ENCODE measurements at regions not wholly inside any gene's neighbourhood (a gene's known extent, or its start where the extent isn't known, plus 50 kb on each side); places are given as distances from the start of the nearest gene placed in this dataset.
A peak's percentile ranks its signal among the peaks of the same experiment; 100 is the strongest.

GRCh38 chr15:94177112-94177511 lies 54.2 kb upstream of the MCTP2 start:
- no peak for DNase-seq

GRCh38 chr15:94175420-94175819 lies 55.9 kb upstream of the MCTP2 start:
- no peak for DNase-seq

GRCh38 chr15:94174399-94174802 lies 57.0 kb upstream of the MCTP2 start:
- peak; percentile 1 for DNase-seq

GRCh38 chr15:94168250-94168649 lies 63.1 kb upstream of the MCTP2 start:
- no peak for DNase-seq

GRCh38 chr15:94164971-94165370 lies 66.4 kb upstream of the MCTP2 start:
- no peak for DNase-seq

GRCh38 chr15:94164202-94164807 lies 67.1 kb upstream of the MCTP2 start:
- DNase-seq: peak; percentile 37

- no peak for DNase-seq
These were observed 68.4 kb upstream of the MCTP2 start for GRCh38 chr15:94162939-94163338.

- no peak for DNase-seq
These were observed 77.1 kb upstream of the MCTP2 start for GRCh38 chr15:94154255-94154654.

GRCh38 chr15:94145046-94145445 lies 86.3 kb upstream of the MCTP2 start:
- DNase-seq: no peak

- no peak for DNase-seq
These were observed 89.6 kb upstream of the MCTP2 start for GRCh38 chr15:94141802-94142201.

GRCh38 chr15:94135486-94136147 lies 95.7 kb upstream of the MCTP2 start:
- DNase-seq: no peak

GRCh38 chr15:94131875-94132274 lies 99.5 kb upstream of the MCTP2 start:
- no peak for DNase-seq

- no peak for DNase-seq
These were observed 100.9 kb upstream of the MCTP2 start for GRCh38 chr15:94130504-94130903.

GRCh38 chr15:94127006-94127405 lies 104.4 kb upstream of the MCTP2 start:
- no peak for DNase-seq

- DNase-seq: no peak
These were observed 105.7 kb upstream of the MCTP2 start for GRCh38 chr15:94125698-94126097.

- DNase-seq: no peak
These were observed 106.2 kb upstream of the MCTP2 start for GRCh38 chr15:94125156-94125555.

GRCh38 chr15:94122516-94122915 lies 108.8 kb upstream of the MCTP2 start:
- no peak for DNase-seq

- DNase-seq: peak; percentile 77
These were observed 111.2 kb upstream of the MCTP2 start for GRCh38 chr15:94119923-94120775.

GRCh38 chr15:94119298-94119811 lies 112.0 kb upstream of the MCTP2 start:
- DNase-seq: no peak

- DNase-seq: no peak
These were observed 120.8 kb upstream of the MCTP2 start for GRCh38 chr15:94110476-94111130.

- DNase-seq: no peak
These were observed 123.7 kb upstream of the MCTP2 start for GRCh38 chr15:94107652-94108051.

GRCh38 chr15:94105760-94106159 lies 125.6 kb upstream of the MCTP2 start:
- no peak for DNase-seq

- DNase-seq: no peak
These were observed 130.5 kb upstream of the MCTP2 start for GRCh38 chr15:94100863-94101262.

Data from NCI-H1694 treated with DMSO at 0.1 percent for 48 hours (cell line).